ENCODE measurements at regions not wholly inside any gene's neighbourhood (a gene's known extent, or its start where the extent isn't known, plus 50 kb on each side); places are given as distances from the start of the nearest gene placed in this dataset.
A peak's percentile ranks its signal among the peaks of the same experiment; 100 is the strongest.
"Not testable (repeated sequence)": the region's sequence is repeated elsewhere in the genome, so short reads cannot be mapped to it uniquely, and the experiment has no call there.

GRCh38 chr4:12365869-12366268 lies 937.2 kb upstream of the HS3ST1 start:
- not testable (repeated sequence) for DNase-seq (ENCODE audit: low read depth)

DNA sequence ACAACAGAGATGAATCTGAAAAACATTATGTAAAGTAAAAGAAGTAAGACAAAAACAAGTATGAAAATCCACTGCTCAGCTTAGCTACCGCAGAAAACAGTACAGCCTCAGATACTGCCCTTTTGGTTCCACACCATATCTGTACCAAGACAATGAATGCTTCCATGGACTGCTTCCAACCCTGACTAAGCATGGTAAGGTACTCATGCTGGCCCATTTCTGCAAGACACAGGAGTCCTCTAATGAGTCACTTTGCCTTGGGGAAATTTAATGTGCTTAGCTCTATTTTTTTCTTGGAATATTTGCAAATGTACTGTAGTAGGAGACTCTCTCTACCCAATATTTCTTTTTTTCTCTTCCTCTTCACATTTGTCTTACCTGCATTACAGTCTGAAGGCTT lies 931.7 kb upstream of the HS3ST1 start:
- DNase-seq (ENCODE audit: low read depth): peak; percentile 4

DNA sequence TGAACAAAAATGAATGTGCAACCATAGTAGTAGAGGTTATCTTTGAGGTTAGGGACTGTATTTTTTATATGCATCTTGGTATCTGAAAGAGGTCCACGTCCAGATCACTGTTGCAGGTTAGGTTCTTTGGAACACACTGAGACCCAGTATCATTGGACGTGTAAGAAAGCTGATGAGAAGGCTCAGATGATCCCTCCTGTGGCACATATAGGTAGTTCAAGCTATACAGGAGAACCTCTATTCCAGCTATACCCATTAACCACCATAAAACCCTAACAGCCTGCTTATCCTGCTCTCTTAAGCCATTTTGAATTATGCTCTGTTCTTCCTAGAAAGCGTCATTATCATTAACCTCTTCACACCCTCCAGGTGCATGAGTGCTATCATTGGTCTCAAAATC lies 930.7 kb upstream of the HS3ST1 start:
- DNase-seq (ENCODE audit: low read depth): no peak

DNA sequence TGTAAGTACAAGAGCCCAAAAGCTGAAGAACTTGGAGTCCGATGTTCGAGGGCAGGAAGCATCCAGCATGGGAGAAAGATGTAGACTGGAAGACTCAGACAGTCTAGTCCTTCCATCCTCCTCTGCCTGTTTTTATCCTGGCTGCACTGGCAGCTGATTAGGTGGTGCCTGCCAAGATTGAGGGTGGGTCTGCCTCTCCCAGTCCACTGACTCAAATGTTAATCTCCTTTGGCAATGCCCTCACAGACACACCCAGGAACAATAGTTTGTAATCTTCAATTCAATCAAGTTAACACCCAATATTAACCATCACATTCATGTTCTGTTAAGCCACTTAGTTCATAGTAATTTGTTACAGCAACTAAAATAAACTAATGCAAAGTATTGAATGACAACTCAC lies 904.4 kb upstream of the HS3ST1 start:
- not testable (repeated sequence) for DNase-seq (ENCODE audit: low read depth)

- no peak for DNase-seq (ENCODE audit: low read depth)
Measured at GRCh38 chr4:12324965-12325364, 896.3 kb upstream of the HS3ST1 start.

- DNase-seq (ENCODE audit: low read depth): no peak
Measured at GRCh38 chr4:12319765-12320164, 891.1 kb upstream of the HS3ST1 start.

- no peak for DNase-seq (ENCODE audit: low read depth)
Measured at GRCh38 chr4:12304905-12305304, 876.2 kb upstream of the HS3ST1 start.

- no peak for DNase-seq (ENCODE audit: low read depth)
Measured at GRCh38 chr4:12296366-12296765, 867.7 kb upstream of the HS3ST1 start.

GRCh38 chr4:12293906-12294525 lies 865.3 kb upstream of the HS3ST1 start:
- no peak for DNase-seq (ENCODE audit: low read depth)

- DNase-seq (ENCODE audit: low read depth): no peak
Measured at GRCh38 chr4:12286351-12286750, 857.7 kb upstream of the HS3ST1 start.

GRCh38 chr4:12270546-12270945 lies 841.9 kb upstream of the HS3ST1 start:
- DNase-seq (ENCODE audit: low read depth): peak; percentile 7

DNA sequence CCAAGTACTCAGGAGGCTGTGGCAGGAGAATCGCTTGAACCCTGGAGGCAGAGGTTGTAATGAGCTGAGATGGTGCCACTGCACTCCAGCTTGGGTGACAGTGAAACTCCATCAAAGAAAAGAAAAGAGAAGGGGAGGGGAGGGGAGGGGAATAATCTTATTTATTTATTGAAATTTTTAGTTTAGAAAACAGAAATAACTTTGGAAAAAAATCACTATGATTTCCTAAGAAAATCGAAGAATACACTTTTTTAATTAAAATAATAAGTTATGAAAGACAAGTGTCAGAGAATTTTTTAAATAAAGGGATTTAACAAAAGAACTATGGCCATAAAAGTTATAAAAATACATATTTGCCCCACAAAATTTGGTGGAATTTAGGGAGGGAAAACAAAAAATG lies 836.9 kb upstream of the HS3ST1 start:
- no peak for DNase-seq (ENCODE audit: low read depth)

DNA sequence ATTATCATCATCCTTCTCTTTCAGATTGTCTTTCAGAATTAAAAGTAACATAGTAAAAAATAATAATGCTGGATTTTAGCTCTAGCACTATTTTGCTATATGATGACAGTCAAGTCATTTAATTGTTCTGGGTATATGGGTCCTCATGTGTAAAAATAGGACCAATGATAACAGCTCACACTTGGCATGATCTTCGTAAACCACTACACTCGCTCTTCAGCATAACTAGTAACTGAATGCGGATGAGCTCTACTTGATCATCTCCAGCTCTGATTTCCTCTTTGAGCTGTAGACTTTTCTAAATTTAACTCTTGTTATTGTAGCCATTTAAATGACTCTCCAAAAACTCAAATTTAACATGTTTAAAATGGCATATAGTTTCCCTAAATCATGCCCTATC lies 831.8 kb upstream of the HS3ST1 start:
- DNase-seq (ENCODE audit: low read depth): no peak

DNA sequence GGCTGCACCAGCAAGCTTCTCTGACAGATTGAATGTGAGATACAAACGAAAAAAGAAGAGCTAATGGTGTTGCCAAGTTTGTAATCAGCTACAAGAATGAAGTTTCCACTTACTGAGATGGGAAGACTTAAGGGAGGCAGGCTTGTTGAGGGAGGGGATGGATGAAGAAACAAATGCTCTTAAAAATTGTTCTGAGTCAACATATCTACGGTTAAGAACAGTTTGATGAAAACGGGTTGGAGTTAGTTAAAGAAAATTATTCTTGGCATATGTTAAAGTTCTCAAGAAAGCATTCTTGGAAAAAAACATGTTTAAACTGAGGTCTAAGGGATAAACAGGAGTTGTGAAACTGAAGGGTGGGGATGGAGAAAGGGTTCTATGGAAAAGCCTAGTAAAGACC lies 816.3 kb upstream of the HS3ST1 start:
- no peak for DNase-seq (ENCODE audit: low read depth)

- no peak for DNase-seq (ENCODE audit: low read depth)
Measured at GRCh38 chr4:12242354-12242753, 813.7 kb upstream of the HS3ST1 start.

DNA sequence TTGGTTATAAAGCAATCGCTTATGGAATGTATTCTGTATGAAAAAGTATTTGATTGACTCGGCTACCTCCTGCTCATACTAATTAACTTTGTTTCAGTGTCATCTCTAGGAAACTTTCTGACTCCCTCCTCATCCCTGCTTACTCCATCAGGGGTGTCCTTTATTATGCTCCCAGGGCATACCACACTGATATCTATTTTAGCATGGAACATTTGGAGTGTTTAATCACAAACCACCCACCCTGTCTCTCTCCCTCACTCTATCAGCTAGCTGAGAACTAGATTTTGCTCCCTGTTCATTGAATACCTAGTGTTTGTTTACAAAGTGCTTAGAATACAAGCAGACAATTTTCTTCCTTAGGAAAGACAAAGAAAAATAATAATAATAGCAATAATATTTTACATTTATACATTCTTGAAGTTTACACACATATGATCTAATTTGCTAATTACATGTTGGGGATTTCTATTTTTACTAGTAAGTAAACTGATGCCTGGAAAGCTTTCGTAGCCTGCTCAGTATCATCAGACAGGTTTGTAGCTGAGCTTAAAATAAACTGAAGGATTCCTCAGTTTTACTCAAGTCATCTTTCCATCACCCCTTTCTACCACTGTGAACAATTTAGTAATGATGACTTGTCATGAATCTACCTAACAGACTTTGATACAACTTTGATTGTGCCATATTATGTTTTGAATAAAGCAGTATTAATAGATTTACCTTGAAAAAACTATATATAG lies 811.4 kb upstream of the HS3ST1 start:
- DNase-seq (ENCODE audit: low read depth): no peak

DNA sequence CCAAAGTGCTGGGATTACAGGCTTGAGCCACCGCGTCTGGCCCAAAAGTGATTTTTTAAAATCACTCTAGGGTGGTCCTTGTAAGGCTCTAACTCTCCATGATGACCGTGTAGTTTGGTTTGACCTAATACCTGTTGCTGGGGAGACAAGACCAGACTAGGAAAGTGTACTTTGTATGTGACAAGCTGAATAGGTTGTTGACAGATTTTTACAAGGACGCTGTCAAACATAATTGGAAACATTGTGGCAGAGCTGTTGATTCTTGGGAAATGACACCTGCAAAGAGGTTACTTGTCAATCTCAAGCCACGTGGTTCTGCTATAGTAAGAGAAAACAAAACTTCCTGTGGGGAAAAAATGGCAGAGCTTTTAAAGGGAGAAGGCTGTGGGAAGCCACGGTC lies 802.4 kb upstream of the HS3ST1 start:
- DNase-seq (ENCODE audit: low read depth): no peak

DNA sequence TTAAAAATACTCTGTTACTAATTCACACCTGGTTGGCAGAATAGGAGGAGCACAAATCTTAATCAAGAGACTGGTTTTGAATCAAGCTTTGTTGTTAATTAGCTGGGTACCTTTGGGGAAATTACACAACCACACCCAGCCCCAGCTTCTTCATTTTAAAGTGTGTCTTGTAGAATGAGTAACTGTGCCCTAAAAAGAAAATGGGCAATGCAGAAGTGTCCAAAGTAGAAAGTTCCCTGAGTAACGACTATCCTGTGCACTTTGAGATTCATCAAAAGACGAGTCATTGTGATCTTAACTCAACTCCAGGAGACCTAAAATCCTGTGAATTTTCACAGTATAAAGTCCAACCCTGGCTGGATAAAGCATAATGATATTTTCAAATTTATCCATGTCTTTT lies 792.3 kb upstream of the HS3ST1 start:
- no peak for DNase-seq (ENCODE audit: low read depth)

DNA sequence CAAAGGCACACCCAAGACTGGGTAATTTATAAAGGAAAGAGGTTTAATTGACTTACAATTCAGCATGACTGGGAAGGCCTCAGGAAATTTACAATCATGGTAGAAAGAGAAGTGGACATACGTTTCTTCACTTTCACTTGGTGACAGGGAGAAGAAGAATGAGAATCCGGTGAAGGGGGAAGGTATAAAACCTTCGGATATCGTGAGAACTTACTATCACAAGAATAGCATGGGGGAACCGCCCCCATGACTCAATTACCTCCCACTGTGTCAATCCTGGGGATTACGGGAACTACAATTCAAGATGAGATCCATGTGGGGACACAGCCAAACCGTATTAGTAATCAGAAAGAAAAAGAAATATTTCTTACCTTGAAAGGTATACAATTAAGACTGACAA lies 782.9 kb upstream of the HS3ST1 start:
- DNase-seq (ENCODE audit: low read depth): no peak

DNA sequence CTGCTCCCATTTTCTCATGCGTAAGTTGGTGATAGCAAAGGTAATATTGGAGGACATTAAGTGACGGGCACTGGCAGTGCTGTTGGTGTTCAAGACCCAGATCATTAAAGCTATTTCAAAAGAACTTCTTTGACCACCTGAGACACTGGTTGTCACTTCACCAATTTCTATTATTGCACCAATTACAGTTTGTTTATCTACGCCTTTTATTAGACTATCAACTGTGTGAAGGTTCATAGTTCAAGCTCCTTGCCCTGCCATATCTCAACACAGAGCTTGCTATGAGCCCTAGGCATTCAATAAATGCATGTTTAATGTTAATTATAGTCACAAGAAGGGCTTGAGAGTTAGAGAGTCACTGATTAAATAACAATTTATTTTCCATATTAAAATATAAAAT lies 778.7 kb upstream of the HS3ST1 start:
- DNase-seq (ENCODE audit: low read depth): no peak

DNA sequence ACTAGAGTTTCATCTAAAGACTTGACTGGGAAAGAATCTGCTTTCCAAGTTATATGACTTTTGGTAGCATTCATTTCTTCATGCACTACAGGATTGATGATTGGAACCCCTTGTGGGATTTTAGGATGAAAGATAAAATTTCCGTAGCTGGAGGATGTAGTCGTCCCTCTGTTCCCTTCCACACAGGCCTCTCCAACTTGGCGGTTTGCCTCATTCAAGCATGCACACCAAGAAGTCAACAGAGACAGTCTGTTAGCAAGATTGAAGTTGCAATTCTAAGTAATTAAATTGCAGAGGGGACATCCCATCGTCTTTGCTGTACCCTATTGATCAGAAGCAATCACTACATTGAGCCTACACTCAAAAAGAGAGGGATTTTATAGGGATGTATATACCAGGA lies 777.4 kb upstream of the HS3ST1 start:
- DNase-seq (ENCODE audit: low read depth): no peak

DNA sequence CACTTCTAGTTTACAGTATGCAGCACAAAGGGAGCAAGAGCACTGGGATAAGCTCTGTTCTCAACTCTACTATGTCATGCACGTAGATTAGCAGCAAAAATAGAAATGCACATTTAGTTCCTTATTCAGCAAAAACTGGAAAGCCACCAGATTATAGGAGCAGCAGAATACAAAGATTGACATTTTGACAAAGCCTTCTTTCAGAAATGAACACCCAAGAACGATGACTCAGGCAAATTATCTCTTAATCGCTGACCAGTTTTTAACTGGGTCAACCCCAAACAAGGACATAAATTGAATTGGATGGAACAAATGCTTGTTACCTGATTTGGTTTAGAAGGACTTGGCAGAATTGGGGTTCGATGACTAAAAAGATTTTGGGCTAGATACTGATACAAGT lies 775.3 kb upstream of the HS3ST1 start:
- no peak for DNase-seq (ENCODE audit: low read depth)

DNA sequence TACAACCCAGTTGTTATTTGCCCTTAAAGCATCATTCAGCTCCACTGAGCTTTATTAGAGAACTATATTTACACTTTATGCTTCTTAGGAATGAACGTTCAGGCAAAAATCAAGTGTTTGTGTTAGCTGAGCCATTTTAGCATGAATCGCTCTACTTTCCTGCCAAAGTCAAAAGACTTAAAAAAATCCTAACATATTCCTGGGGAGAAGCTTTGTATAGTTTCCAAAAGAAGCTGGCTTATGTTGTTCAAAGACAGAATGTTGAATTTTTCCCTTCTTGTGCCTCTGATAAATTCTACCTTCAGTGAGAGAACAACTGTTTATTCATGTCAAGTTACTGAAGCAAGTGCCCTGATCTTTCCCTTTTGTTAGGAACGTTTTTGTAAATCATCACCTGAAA lies 771.5 kb upstream of the HS3ST1 start:
- DNase-seq (ENCODE audit: low read depth): no peak

DNA sequence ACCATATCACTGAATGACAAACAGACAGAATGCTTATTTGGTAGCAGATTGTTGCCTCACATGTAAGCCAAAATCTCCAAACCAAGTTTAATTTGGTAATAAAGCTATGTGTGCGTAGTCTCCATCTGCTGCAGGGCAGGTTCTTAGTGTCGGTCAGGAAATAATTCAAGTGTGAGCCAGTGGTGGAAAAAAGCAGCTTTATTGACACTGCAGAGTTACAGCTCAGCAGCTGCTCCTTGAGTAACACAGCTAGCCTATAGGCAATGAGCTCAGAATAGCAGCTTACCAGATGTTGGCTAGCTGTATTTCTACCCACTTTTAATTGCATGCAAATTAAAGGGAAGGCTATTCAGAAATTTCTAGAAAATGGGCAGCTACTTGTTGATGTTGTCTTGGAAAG lies 757.8 kb upstream of the HS3ST1 start:
- no peak for DNase-seq (ENCODE audit: low read depth)

Data from RPMI7951 (cell line).